AG09309 (cell line): ENCODE measurements at regions not wholly inside any gene's neighbourhood (a gene's known extent, or its start where the extent isn't known, plus 50 kb on each side); places are given as distances from the start of the nearest gene placed in this dataset.
"Not testable (repeated sequence)": the region's sequence is repeated elsewhere in the genome, so short reads cannot be mapped to it uniquely, and the experiment has no call there.

Experiments
- DNase-seq: peaks from one replicate; pipeline ENCODE4 v3.0.0-alpha.2; 2010; ENCODE audit warnings: low read depth
- H3K4me3 ChIP-seq: 2 replicates; pipeline ENCODE4 v1.5.1; 2011; ENCODE audit warnings: mild to moderate bottlenecking, low read depth, low read length, moderate library complexity; ENCODE audit not compliant: control insufficient read depth
- CTCF ChIP-seq: IDR thresholded peaks from 2 replicates; pipeline ENCODE4 v1.5.1; 2011; ENCODE audit warnings: mild to moderate bottlenecking, low read depth, low read length, inconsistent platforms; ENCODE audit not compliant: insufficient read depth, control insufficient read depth; ENCODE audit errors: missing control alignments

GRCh38 chr1:161432091-161432490 lies 64.4 kb upstream of the CFAP126 start:
- DNase-seq, result no peak
- TF ChIP-seq CTCF, result no peak

GRCh38 chr1:161427733-161428516 lies 60.2 kb upstream of the CFAP126 start:
- DNase-seq, result no peak
- no peak overlapping the region for H3K4me3 ChIP-seq

More at GRCh38 chr1:161432091-161432490, 64.4 kb upstream of the CFAP126 start:
- H3K4me3 ChIP-seq, result no peak overlapping the region

GRCh38 chr1:161422914-161423313 lies 55.2 kb upstream of the CFAP126 start:
- H3K4me3 ChIP-seq, DNase-seq: not testable (repeated sequence)

More at GRCh38 chr1:161427733-161428516, 60.2 kb upstream of the CFAP126 start:
- no peak for TF ChIP-seq CTCF

- no peak for DNase-seq
- no peak overlapping the region for H3K4me3 ChIP-seq
- no peak for TF ChIP-seq CTCF
Measured at GRCh38 chr1:161421456-161421855, 53.8 kb upstream of the CFAP126 start.

GRCh38 chr1:161420763-161421455 lies 53.2 kb upstream of the CFAP126 start:
- no peak for TF ChIP-seq CTCF
- no peak for DNase-seq
- no peak overlapping the region for H3K4me3 ChIP-seq

- not testable (repeated sequence) for DNase-seq, H3K4me3 ChIP-seq
Measured at GRCh38 chr1:161417536-161417935, 49.9 kb upstream of the CFAP126 start.
